ENCODE measurements at regions not wholly inside any gene's neighbourhood (a gene's known extent, or its start where the extent isn't known, plus 50 kb on each side); places are given as distances from the start of the nearest gene placed in this dataset.

GRCh38 chr7:98683514-98683913 lies 66.4 kb downstream of the NPTX2 start:
- Histone ChIP-seq H3K9ac (ENCODE audit: low read length) (no peak overlapping the region), H2AFZ (ENCODE audit: low read length) (no peak overlapping the region), H3K27ac (ENCODE audit: low read length) (no peak overlapping the region), H3K4me2 (ENCODE audit: low read length) (no peak overlapping the region), H3K36me3 (ENCODE audit: low read depth, low read length) (no peaks in the 10 kb centered on the region), H3K79me2 (ENCODE audit: low read length) (no peaks in the 10 kb centered on the region), H3F3A (ENCODE audit: low read length, unreplicated experiment) (no peaks in the 10 kb centered on the region), H3K4me1 (ENCODE audit: insufficient read depth, low read length) (no peaks in the 10 kb centered on the region), H4K20me1 (ENCODE audit: low read length) (no peaks in the 10 kb centered on the region), H3K9me3 (ENCODE audit: low read length) (no peaks in the 10 kb centered on the region), H3K27me3 (ENCODE audit: low read length) (peaks cover 13% of the 10 kb centered on the region; the same call in 1 of the 2 replicates), H3K9me2 (replicated peaks; ENCODE audit: low read length) (no peaks in the 10 kb centered on the region), H3K4me3 (ENCODE audit: low read length) (no peak overlapping the region)
- ChIA-PET CTCF (no interaction called here), POLR2A (ENCODE audit: unreplicated experiment) (no interaction called here)
- intact Hi-C loops (cut with micrococcal nuclease) = no loop called here
- BruUV-seq (replicated peaks) = no TSS peak
- TF ChIP-seq EZH2 (IDR thresholded peaks at IDR 0.05; ENCODE audit: low read length, unreplicated experiment) (no peak), EZH2phosphoT487 (IDR thresholded peaks at IDR 0.05; ENCODE audit: borderline replicate concordance, low read length) (no peak), CTCF (conservative IDR thresholded peaks at IDR 0.05; ENCODE audit: low read depth, low read length) (no peak)
- DNase-seq = no peak
- no peak for ATAC-seq

GRCh38 chr7:98685541-98685940 lies 68.5 kb downstream of the NPTX2 start:
- no peaks in the 10 kb centered on the region for H4K20me1 ChIP-seq (ENCODE audit: low read length)
- ATAC-seq (no peak), DNase-seq (no peak)
- H3K79me2 ChIP-seq (ENCODE audit: low read length) = no peaks in the 10 kb centered on the region
- no peak overlapping the region for H2AFZ ChIP-seq (ENCODE audit: low read length)
- H3K36me3 ChIP-seq (ENCODE audit: low read depth, low read length) = no peaks in the 10 kb centered on the region
- H3F3A ChIP-seq (ENCODE audit: low read length, unreplicated experiment) = no peaks in the 10 kb centered on the region
- POLR2A ChIA-PET (ENCODE audit: unreplicated experiment) = no interaction called here
- no peaks in the 10 kb centered on the region for H3K9me2 ChIP-seq (replicated peaks; ENCODE audit: low read length)
- H3K9ac ChIP-seq (ENCODE audit: low read length) = no peak overlapping the region
- H3K4me1 ChIP-seq (ENCODE audit: insufficient read depth, low read length) = no peaks in the 10 kb centered on the region
- intact Hi-C loops (cut with micrococcal nuclease) = no loop called here
- H3K27me3 ChIP-seq (ENCODE audit: low read length) = peaks cover 13% of the 10 kb centered on the region; the same call in 1 of the 2 replicates
- H3K9me3 ChIP-seq (ENCODE audit: low read length) = no peaks in the 10 kb centered on the region
- CTCF ChIA-PET = no interaction called here
- no peak overlapping the region for H3K27ac ChIP-seq (ENCODE audit: low read length)
- no peak overlapping the region for H3K4me3 ChIP-seq (ENCODE audit: low read length)
- no TSS peak for BruUV-seq (replicated peaks)
- H3K4me2 ChIP-seq (ENCODE audit: low read length) = no peak overlapping the region
- TF ChIP-seq EZH2phosphoT487 (IDR thresholded peaks at IDR 0.05; ENCODE audit: borderline replicate concordance, low read length) (no peak), CTCF (conservative IDR thresholded peaks at IDR 0.05; ENCODE audit: low read depth, low read length) (no peak), EZH2 (IDR thresholded peaks at IDR 0.05; ENCODE audit: low read length, unreplicated experiment) (no peak)

GRCh38 chr7:98686466-98687080 lies 69.5 kb downstream of the NPTX2 start:
- H3K4me3 ChIP-seq (ENCODE audit: low read length) = no peak overlapping the region
- H3K27me3 ChIP-seq (ENCODE audit: low read length) = peaks cover 13% of the 10 kb centered on the region; the same call in 1 of the 2 replicates
- H3K9me3 ChIP-seq (ENCODE audit: low read length) = no peaks in the 10 kb centered on the region
- no peaks in the 10 kb centered on the region for H3K4me1 ChIP-seq (ENCODE audit: insufficient read depth, low read length)
- DNase-seq = no peak
- no peak for ATAC-seq
- H4K20me1 ChIP-seq (ENCODE audit: low read length) = no peaks in the 10 kb centered on the region
- no TSS peak for BruUV-seq (replicated peaks)
- no peak overlapping the region for H3K4me2 ChIP-seq (ENCODE audit: low read length)
- no peaks in the 10 kb centered on the region for H3K9me2 ChIP-seq (replicated peaks; ENCODE audit: low read length)
- intact Hi-C loops (cut with micrococcal nuclease) = no loop called here
- no peaks in the 10 kb centered on the region for H3K79me2 ChIP-seq (ENCODE audit: low read length)
- H3F3A ChIP-seq (ENCODE audit: low read length, unreplicated experiment) = no peaks in the 10 kb centered on the region
- TF ChIP-seq EZH2 (IDR thresholded peaks at IDR 0.05; ENCODE audit: low read length, unreplicated experiment) (no peak), EZH2phosphoT487 (IDR thresholded peaks at IDR 0.05; ENCODE audit: borderline replicate concordance, low read length) (no peak), CTCF (conservative IDR thresholded peaks at IDR 0.05; ENCODE audit: low read depth, low read length) (no peak)
- no peaks in the 10 kb centered on the region for H3K36me3 ChIP-seq (ENCODE audit: low read depth, low read length)
- CTCF ChIA-PET = no interaction called here
- no peak overlapping the region for H3K9ac ChIP-seq (ENCODE audit: low read length)
- no peak overlapping the region for H3K27ac ChIP-seq (ENCODE audit: low read length)
- POLR2A ChIA-PET (ENCODE audit: unreplicated experiment) = no interaction called here
- H2AFZ ChIP-seq (ENCODE audit: low read length) = no peak overlapping the region

Measured in PC-3 (cell line).